Neural progenitor cell (in vitro differentiated cells): ENCODE measurements at regions not wholly inside any gene's neighbourhood (a gene's known extent, or its start where the extent isn't known, plus 50 kb on each side); places are given as distances from the start of the nearest gene placed in this dataset.

ENCODE experiments used
- DNase-seq: peaks from one replicate; pipeline ENCODE4 v3.0.0-alpha.2; 2016; ENCODE audit warnings: low spot score
- H2AFZ ChIP-seq: fragments of 200-600 bp; sonication (generic); replicated peaks from 2 replicates; pipeline ENCODE4 v1.6.1; 2016; ENCODE audit warnings: antibody characterized with exemption
- H3F3A ChIP-seq: fragments of 200-600 bp; sonication (generic); 2 replicates; pipeline ENCODE4 v1.6.1; 2016; ENCODE audit warnings: antibody characterized with exemption, low read depth
- H3K27ac ChIP-seq: fragments of 200-600 bp; sonication (generic); 2 replicates; pipeline ENCODE4 v1.5.1; 2016; ENCODE audit warnings: mild to moderate bottlenecking
- H3K27me3 ChIP-seq: fragments of 200-600 bp; sonication (generic); 2 replicates; pipeline ENCODE4 v1.6.1; 2016; ENCODE audit warnings: mild to moderate bottlenecking, moderate library complexity
- H3K36me3 ChIP-seq: fragments of 200-600 bp; sonication (generic); 2 replicates; pipeline ENCODE4 v1.5.1; 2016
- H3K4me1 ChIP-seq: fragments of 200-600 bp; sonication (generic); 2 replicates; pipeline ENCODE4 v1.6.1; 2016; ENCODE audit warnings: mixed run types
- H3K4me2 ChIP-seq: fragments of 200-600 bp; sonication (generic); 2 replicates; pipeline ENCODE4 v1.6.1; 2016
- H3K4me3 ChIP-seq: fragments of 200-600 bp; sonication (generic); 2 replicates; pipeline ENCODE4 v1.5.1; 2016
- H3K79me2 ChIP-seq: fragments of 200-600 bp; sonication (generic); 2 replicates; pipeline ENCODE4 v1.6.1; 2016; ENCODE audit warnings: low read depth
- H3K9ac ChIP-seq: fragments of 200-600 bp; sonication (generic); 2 replicates; pipeline ENCODE4 v1.6.1; 2016
- H3K9me3 ChIP-seq: fragments of 200-600 bp; sonication (generic); 2 replicates; pipeline ENCODE4 v1.5.1; 2016; ENCODE audit warnings: low read depth
- H4K20me1 ChIP-seq: fragments of 200-600 bp; sonication (generic); 2 replicates; pipeline ENCODE4 v1.6.1; 2016; ENCODE audit warnings: low read depth
- H3K27ac Mint-ChIP-seq: 3 replicates; pipeline ENCODE4 v1.8.0; 2021; ENCODE audit warnings: mixed read lengths
- H3K27me3 Mint-ChIP-seq: 2 replicates; pipeline ENCODE4 v1.8.0; 2022; ENCODE audit warnings: low read depth, mild to moderate bottlenecking, inconsistent platforms, moderate library complexity, mixed read lengths; ENCODE audit not compliant: insufficient read depth
- H3K36me3 Mint-ChIP-seq: 3 replicates; pipeline ENCODE4 v1.8.0; 2021; ENCODE audit warnings: mixed read lengths
- H3K4me1 Mint-ChIP-seq: 3 replicates; pipeline ENCODE4 v1.8.0; 2021; ENCODE audit warnings: mixed read lengths
- H3K4me3 Mint-ChIP-seq: 3 replicates; pipeline ENCODE4 v1.8.0; 2021; ENCODE audit warnings: mild to moderate bottlenecking, moderate library complexity, mixed read lengths
- H3K9me3 Mint-ChIP-seq: 3 replicates; pipeline ENCODE4 v1.8.0; 2020; ENCODE audit warnings: mixed read lengths
- CTCF ChIP-seq: fragments of 200-600 bp; sonication (generic); IDR thresholded peaks from 2 replicates; pipeline ENCODE4 v1.5.1; 2017; ENCODE audit warnings: antibody characterized with exemption, mild to moderate bottlenecking
- EZH2 ChIP-seq: fragments of 200-600 bp; sonication (generic); IDR thresholded peaks from 2 replicates; pipeline ENCODE4 v1.6.1; 2017; ENCODE audit warnings: antibody characterized with exemption, mild to moderate bottlenecking, moderate library complexity
- EZH2phosphoT487 ChIP-seq: fragments of 200-600 bp; sonication (generic); IDR thresholded peaks from 2 replicates; pipeline ENCODE4 v1.6.1; 2017; ENCODE audit warnings: antibody characterized with exemption

- Mint-ChIP-seq H3K36me3 (no peaks in the 10 kb centered on the region), H3K4me1 (peaks cover 66% of the 10 kb centered on the region), H3K4me3 (no peak overlapping the region), H3K27ac (peak overlapping the region; percentile 60), H3K9me3 (no peaks in the 10 kb centered on the region), H3K27me3 (peaks cover 15% of the 10 kb centered on the region)
- Histone ChIP-seq H2AFZ (no peak overlapping the region), H3K27ac (no peak overlapping the region), H3K4me1 (peaks cover 51% of the 10 kb centered on the region), H3K4me2 (peak overlapping the region; percentile 22), H3K36me3 (no peaks in the 10 kb centered on the region), H3K9ac (no peak overlapping the region), H4K20me1 (no peaks in the 10 kb centered on the region), H3F3A (peaks cover 3% of the 10 kb centered on the region), H3K4me3 (no peak overlapping the region), H3K27me3 (no peaks in the 10 kb centered on the region), H3K79me2 (no peaks in the 10 kb centered on the region), H3K9me3 (no peaks in the 10 kb centered on the region)
- peak; percentile 7 for DNase-seq
- no peak for TF ChIP-seq EZH2
- TF ChIP-seq CTCF, result no peak
- TF ChIP-seq EZH2phosphoT487, result no peak
Measured at GRCh38 chr16:85513649-85514048, 99.5 kb upstream of the GSE1 start.

- no peaks in the 10 kb centered on the region for H3K9me3 ChIP-seq
- H3K4me3 ChIP-seq, result no peak overlapping the region
- no peaks in the 10 kb centered on the region for H3K79me2 ChIP-seq
- peaks cover 3% of the 10 kb centered on the region for H3F3A ChIP-seq
- H3K27me3 Mint-ChIP-seq, result peaks cover 15% of the 10 kb centered on the region
- no peaks in the 10 kb centered on the region for H3K36me3 Mint-ChIP-seq
- TF ChIP-seq EZH2phosphoT487 (no peak), EZH2 (no peak), CTCF (no peak)
- DNase-seq, result no peak
- H3K9me3 Mint-ChIP-seq, result no peaks in the 10 kb centered on the region
- H3K27ac Mint-ChIP-seq, result no peak overlapping the region
- peaks cover 48% of the 10 kb centered on the region for H3K4me1 ChIP-seq
- H3K4me1 Mint-ChIP-seq, result peaks cover 60% of the 10 kb centered on the region
- H3K4me2 ChIP-seq, result peak overlapping the region; percentile 1
- H2AFZ ChIP-seq, result no peak overlapping the region
- H3K27me3 ChIP-seq, result no peaks in the 10 kb centered on the region
- H3K9ac ChIP-seq, result no peak overlapping the region
- no peak overlapping the region for H3K4me3 Mint-ChIP-seq
- no peaks in the 10 kb centered on the region for H4K20me1 ChIP-seq
- no peak overlapping the region for H3K27ac ChIP-seq
- no peaks in the 10 kb centered on the region for H3K36me3 ChIP-seq
Measured at GRCh38 chr16:85514295-85514597, 98.9 kb upstream of the GSE1 start.

GRCh38 chr16:85514598-85515318, 98.4 kb upstream of the GSE1 start:
- H3K4me2 ChIP-seq, result peak overlapping the region; percentile 1
- DNase-seq, result peak; percentile 73
- Mint-ChIP-seq H3K27ac (peak overlapping the region; percentile 97), H3K4me1 (peaks cover 55% of the 10 kb centered on the region), H3K27me3 (peaks cover 11% of the 10 kb centered on the region), H3K9me3 (no peaks in the 10 kb centered on the region), H3K4me3 (peak overlapping the region; percentile 53), H3K36me3 (no peaks in the 10 kb centered on the region)
- peaks cover 3% of the 10 kb centered on the region for H3F3A ChIP-seq
- no peaks in the 10 kb centered on the region for H3K79me2 ChIP-seq
- no peak overlapping the region for H2AFZ ChIP-seq
- no peak overlapping the region for H3K27ac ChIP-seq
- H3K4me1 ChIP-seq, result peaks cover 43% of the 10 kb centered on the region
- H3K9ac ChIP-seq, result no peak overlapping the region
- H4K20me1 ChIP-seq, result no peaks in the 10 kb centered on the region
- no peaks in the 10 kb centered on the region for H3K9me3 ChIP-seq
- H3K36me3 ChIP-seq, result no peaks in the 10 kb centered on the region
- H3K4me3 ChIP-seq, result no peak overlapping the region
- no peaks in the 10 kb centered on the region for H3K27me3 ChIP-seq
- TF ChIP-seq EZH2 (no peak), EZH2phosphoT487 (no peak)

GRCh38 chr16:85515319-85515745, 97.8 kb upstream of the GSE1 start:
- H2AFZ ChIP-seq, result no peak overlapping the region
- Mint-ChIP-seq H3K4me1 (peaks cover 50% of the 10 kb centered on the region), H3K36me3 (no peaks in the 10 kb centered on the region), H3K27ac (no peak overlapping the region), H3K9me3 (no peaks in the 10 kb centered on the region), H3K27me3 (peaks cover 8% of the 10 kb centered on the region), H3K4me3 (no peak overlapping the region)
- H3K4me3 ChIP-seq, result no peak overlapping the region
- H3K79me2 ChIP-seq, result no peaks in the 10 kb centered on the region
- H3K27ac ChIP-seq, result no peak overlapping the region
- H3K36me3 ChIP-seq, result no peaks in the 10 kb centered on the region
- H3F3A ChIP-seq, result peaks cover 3% of the 10 kb centered on the region
- TF ChIP-seq EZH2 (no peak), CTCF (no peak), EZH2phosphoT487 (no peak)
- H3K4me2 ChIP-seq, result no peak overlapping the region
- H3K9me3 ChIP-seq, result no peaks in the 10 kb centered on the region
- no peak for DNase-seq
- H3K4me1 ChIP-seq, result peaks cover 37% of the 10 kb centered on the region
- H3K9ac ChIP-seq, result no peak overlapping the region
- no peaks in the 10 kb centered on the region for H4K20me1 ChIP-seq
- H3K27me3 ChIP-seq, result no peaks in the 10 kb centered on the region
